ENCODE measurements at regions not wholly inside any gene's neighbourhood (a gene's known extent, or its start where the extent isn't known, plus 50 kb on each side); places are given as distances from the start of the nearest gene placed in this dataset.

- Histone ChIP-seq H3K36me3 (ENCODE audit: control insufficient read depth, insufficient read depth, low read length) (no peaks in the 10 kb centered on the region), H3K4me3 (ENCODE audit: low read depth in 2 of 2, low read length in 2 of 2) (no peak overlapping the region), H3K27me3 (ENCODE audit: control insufficient read depth, insufficient read depth, low read length) (no peaks in the 10 kb centered on the region), H3K9me3 (ENCODE audit: control insufficient read depth, insufficient read depth, low read depth, low read length) (no peaks in the 10 kb centered on the region), H3K27ac (ENCODE audit: low read length) (no peak overlapping the region), H3K4me1 (ENCODE audit: control insufficient read depth, insufficient read depth, low read length) (no peaks in the 10 kb centered on the region)
- DNase-seq (ENCODE audit: low read depth, low spot score), result no peak
- POLR2A ChIA-PET, result no interaction called here
- intact Hi-C loops (cut with micrococcal nuclease; ENCODE audit: unreplicated experiment) (no loop called here), in situ Hi-C loops (cut with HindIII; ENCODE audit: low pct_unique_long_range_greater_than_20kb, low sequenced_read_pairs) (no loop called here)
- TF ChIP-seq REST (IDR thresholded peaks at IDR 0.05; ENCODE audit: insufficient read depth in 1 of 2, low read depth in 2 of 2, low read length in 1 of 2) (no peak), CTCF (IDR thresholded peaks at IDR 0.05) (no peak), SIN3A (IDR thresholded peaks at IDR 0.05; ENCODE audit: borderline replicate concordance, insufficient read depth, low read depth, low read length) (no peak), POLR2AphosphoS5 (IDR thresholded peaks at IDR 0.05; ENCODE audit: low read depth, low read length) (no peak), TCF7L2 (IDR thresholded peaks at IDR 0.05; ENCODE audit: low read depth, low read length) (no peak)
- no peak for ATAC-seq
- BruUV-seq (replicated peaks), result no TSS peak
- CTCF ChIA-PET, result no interaction called here
These were observed 972.9 kb upstream of the SOX9 start for GRCh38 chr17:71147906-71148305.

- in situ Hi-C loops (cut with HindIII; ENCODE audit: low pct_unique_long_range_greater_than_20kb, low sequenced_read_pairs) (no loop called here), intact Hi-C loops (cut with micrococcal nuclease; ENCODE audit: unreplicated experiment) (no loop called here)
- no peaks in the 10 kb centered on the region for H3K36me3 ChIP-seq (ENCODE audit: control insufficient read depth, insufficient read depth, low read length)
- H3K27me3 ChIP-seq (ENCODE audit: control insufficient read depth, insufficient read depth, low read length), result no peaks in the 10 kb centered on the region
- H3K4me3 ChIP-seq (ENCODE audit: low read depth in 2 of 2, low read length in 2 of 2), result no peak overlapping the region
- ChIA-PET CTCF (no interaction called here), POLR2A (no interaction called here)
- no peak for TF ChIP-seq REST (IDR thresholded peaks at IDR 0.05; ENCODE audit: insufficient read depth in 1 of 2, low read depth in 2 of 2, low read length in 1 of 2)
- no peak for TF ChIP-seq POLR2AphosphoS5 (IDR thresholded peaks at IDR 0.05; ENCODE audit: low read depth, low read length)
- no peak for TF ChIP-seq TCF7L2 (IDR thresholded peaks at IDR 0.05; ENCODE audit: low read depth, low read length)
- no peak for TF ChIP-seq CTCF (IDR thresholded peaks at IDR 0.05)
- no peak for TF ChIP-seq SIN3A (IDR thresholded peaks at IDR 0.05; ENCODE audit: borderline replicate concordance, insufficient read depth, low read depth, low read length)
- no peaks in the 10 kb centered on the region for H3K4me1 ChIP-seq (ENCODE audit: control insufficient read depth, insufficient read depth, low read length)
- H3K27ac ChIP-seq (ENCODE audit: low read length), result no peak overlapping the region
- ATAC-seq (no peak), DNase-seq (ENCODE audit: low read depth, low spot score) (no peak)
- no TSS peak for BruUV-seq (replicated peaks)
- H3K9me3 ChIP-seq (ENCODE audit: control insufficient read depth, insufficient read depth, low read depth, low read length), result no peaks in the 10 kb centered on the region
These were observed 971.2 kb upstream of the SOX9 start for GRCh38 chr17:71149607-71150006.

All from Panc1 (cell line).